Karpas-422 (cell line): ENCODE measurements at regions not wholly inside any gene's neighbourhood (a gene's known extent, or its start where the extent isn't known, plus 50 kb on each side); places are given as distances from the start of the nearest gene placed in this dataset.
A peak's percentile ranks its signal among the peaks of the same experiment; 100 is the strongest.

Experiments used
- DNase-seq: peaks from one replicate; pipeline ENCODE4 v3.0.0-alpha.2; 2015
- H2AFZ ChIP-seq: fragments of 200-600 bp; sonication (generic); 2 replicates; pipeline ENCODE4 v1.6.1; 2014; ENCODE audit warnings: antibody characterized with exemption, low read length, mixed read lengths
- H3K27ac ChIP-seq: fragments of 200-600 bp; sonication (generic); 2 replicates; pipeline ENCODE4 v1.5.1; 2014; ENCODE audit warnings: mild to moderate bottlenecking, low read length, moderate library complexity
- H3K27me3 ChIP-seq: fragments of 200-600 bp; sonication (generic); 2 replicates; pipeline ENCODE4 v1.6.1; 2014; ENCODE audit warnings: low read length, mixed read lengths
- H3K36me3 ChIP-seq: fragments of 200-600 bp; sonication (generic); 2 replicates; pipeline ENCODE4 v1.6.1; 2014; ENCODE audit warnings: low read length, mixed read lengths; ENCODE audit not compliant: insufficient read depth
- H3K4me1 ChIP-seq: fragments of 200-600 bp; sonication (generic); 2 replicates; pipeline ENCODE4 v1.6.1; 2014; ENCODE audit warnings: mild to moderate bottlenecking, low read length, mixed read lengths
- H3K4me2 ChIP-seq: fragments of 200-600 bp; sonication (generic); 2 replicates; pipeline ENCODE4 v1.6.1; 2014; ENCODE audit warnings: low read length, low read depth, mild to moderate bottlenecking; ENCODE audit not compliant: poor library complexity, severe bottlenecking
- H3K4me3 ChIP-seq: fragments of 200-600 bp; sonication (generic); 2 replicates; pipeline ENCODE4 v1.5.1; 2014; ENCODE audit warnings: mild to moderate bottlenecking, antibody characterized with exemption, low read length, mixed read lengths
- H3K79me2 ChIP-seq: fragments of 200-600 bp; sonication (generic); 2 replicates; pipeline ENCODE4 v1.6.1; 2014; ENCODE audit warnings: mild to moderate bottlenecking, low read length, mixed read lengths
- H3K9ac ChIP-seq: fragments of 200-600 bp; sonication (generic); 2 replicates; pipeline ENCODE4 v1.6.0; 2014; ENCODE audit warnings: low read length
- H3K9me2 ChIP-seq: fragments of 200-600 bp; sonication (generic), shearing (Covaris generic); replicated peaks from 2 replicates; pipeline ENCODE4 v1.6.0; 2014; ENCODE audit warnings: mild to moderate bottlenecking, low read length, moderate library complexity; ENCODE audit not compliant: insufficient read depth
- H3K9me3 ChIP-seq: fragments of 300-700, 200-600 bp; sonication (generic); 2 replicates; pipeline ENCODE4 v1.6.1; 2014; ENCODE audit warnings: low read length, mixed read lengths
- H4K20me1 ChIP-seq: fragments of 200-600 bp; sonication (generic); 2 replicates; pipeline ENCODE4 v1.6.1; 2014; ENCODE audit warnings: mild to moderate bottlenecking, antibody characterized with exemption, low read length, low read depth; ENCODE audit not compliant: insufficient read depth

DNA sequence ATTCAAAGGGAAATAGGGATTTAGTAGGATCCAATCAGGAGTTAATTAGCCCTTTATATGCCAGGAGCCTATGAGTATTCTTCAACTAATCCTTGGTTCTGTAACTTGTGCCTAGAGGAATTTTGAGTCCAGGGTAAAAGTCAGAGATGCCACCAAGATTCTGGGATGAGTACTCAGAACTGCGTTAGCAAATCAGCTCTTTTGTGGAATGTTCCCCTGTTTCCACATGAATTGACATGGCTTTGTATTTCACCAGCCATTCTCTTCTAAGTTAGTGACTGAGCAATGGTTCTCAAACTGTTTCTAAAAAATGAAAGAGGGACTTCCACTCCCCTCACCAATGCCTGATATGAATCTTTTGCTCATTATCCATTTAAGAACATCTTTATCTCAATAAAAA lies 508.7 kb downstream of the SOX2 start:
- DNase-seq = no peak
- Histone ChIP-seq H3K4me3 (no peak overlapping the region), H3K4me2 (no peak overlapping the region), H3K27me3 (no peaks in the 10 kb centered on the region), H3K9me2 (no peaks in the 10 kb centered on the region), H3K4me1 (peaks cover 2% of the 10 kb centered on the region; the same call in 1 of the 2 replicates), H3K27ac (no peak overlapping the region), H3K9ac (no peak overlapping the region), H3K79me2 (no peaks in the 10 kb centered on the region), H3K36me3 (no peaks in the 10 kb centered on the region), H3K9me3 (no peaks in the 10 kb centered on the region), H2AFZ (no peak overlapping the region), H4K20me1 (no peaks in the 10 kb centered on the region)

DNA sequence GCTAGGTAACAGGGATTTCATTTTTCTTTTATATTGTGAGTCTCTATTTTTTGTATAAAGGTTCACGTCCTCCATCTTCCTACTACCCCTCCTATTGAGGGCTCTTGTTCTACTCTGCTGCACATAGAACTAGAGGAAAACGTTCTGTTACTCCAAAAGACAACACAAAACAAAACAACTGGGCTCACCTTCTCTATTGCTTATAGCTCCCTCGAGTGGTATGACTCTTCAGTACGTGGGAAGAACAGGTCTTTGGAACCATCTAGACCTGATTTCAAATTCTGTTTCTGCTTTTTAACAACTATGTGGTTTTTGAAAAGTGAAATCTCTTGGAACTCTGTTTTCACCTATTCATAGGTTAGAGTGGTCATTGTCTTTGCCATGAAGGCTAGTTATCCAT lies 515.3 kb downstream of the SOX2 start:
- no peak for DNase-seq
- Histone ChIP-seq H3K9me3 (no peaks in the 10 kb centered on the region), H3K4me1 (no peaks in the 10 kb centered on the region), H3K27ac (no peak overlapping the region), H3K9ac (no peak overlapping the region), H3K79me2 (no peaks in the 10 kb centered on the region), H3K36me3 (no peaks in the 10 kb centered on the region), H4K20me1 (no peaks in the 10 kb centered on the region), H3K4me3 (no peak overlapping the region), H2AFZ (no peak overlapping the region), H3K27me3 (no peaks in the 10 kb centered on the region; the same call in 1 of the 2 replicates), H3K9me2 (no peaks in the 10 kb centered on the region), H3K4me2 (no peak overlapping the region)

DNA sequence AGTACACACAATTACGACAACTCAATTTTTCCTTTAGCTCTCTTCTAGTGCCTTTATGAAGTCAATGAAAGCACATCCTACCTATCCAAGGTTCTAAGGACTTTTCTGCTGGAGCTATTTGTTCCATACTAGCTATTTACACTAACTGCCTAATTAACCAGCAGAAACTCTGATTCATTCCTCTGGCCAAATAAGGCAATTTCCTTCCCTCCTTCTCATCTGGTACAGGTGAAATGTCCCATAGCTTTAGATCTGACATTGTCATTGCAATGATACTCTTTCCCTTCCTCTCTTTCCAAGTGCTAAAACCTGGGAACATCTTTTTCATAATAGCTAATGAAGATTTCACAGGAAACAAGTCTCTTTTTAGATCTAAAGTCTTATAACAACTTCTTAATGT lies 521.7 kb downstream of the SOX2 start:
- no peaks in the 10 kb centered on the region for H3K27me3 ChIP-seq

DNA sequence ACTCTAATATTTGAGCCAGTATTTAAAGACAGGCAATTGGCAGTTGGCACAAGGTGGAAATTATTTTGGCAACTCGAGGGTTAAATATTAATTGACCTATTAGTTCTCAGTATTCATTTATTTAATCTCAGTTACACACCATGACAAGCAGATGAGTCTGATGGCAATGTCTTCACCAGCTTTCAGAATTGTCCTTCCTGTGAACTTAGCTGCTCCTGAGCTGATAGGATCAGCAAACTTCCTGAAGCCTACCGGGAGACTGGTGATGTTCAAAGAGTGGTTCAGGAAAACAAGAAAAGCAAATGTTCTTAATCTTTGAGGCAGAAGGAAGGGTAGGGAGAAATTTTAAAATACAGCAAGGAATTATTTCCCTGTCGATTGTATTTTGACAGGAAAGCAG lies 522.2 kb downstream of the SOX2 start:
- Histone ChIP-seq H3K9ac (no peak overlapping the region), H3K27me3 (no peaks in the 10 kb centered on the region), H3K79me2 (no peaks in the 10 kb centered on the region), H3K4me2 (no peak overlapping the region), H3K27ac (no peak overlapping the region), H3K9me3 (no peaks in the 10 kb centered on the region), H3K9me2 (no peaks in the 10 kb centered on the region), H3K4me3 (no peak overlapping the region), H3K36me3 (no peaks in the 10 kb centered on the region), H3K4me1 (peaks cover 13% of the 10 kb centered on the region), H4K20me1 (no peaks in the 10 kb centered on the region), H2AFZ (no peak overlapping the region)
- DNase-seq = no peak

More for the DNA sequence above, 521.7 kb downstream of the SOX2 start:
- Histone ChIP-seq H4K20me1 (no peaks in the 10 kb centered on the region), H2AFZ (no peak overlapping the region), H3K9ac (no peak overlapping the region), H3K79me2 (no peaks in the 10 kb centered on the region), H3K36me3 (no peaks in the 10 kb centered on the region), H3K4me1 (peaks cover 13% of the 10 kb centered on the region), H3K9me2 (no peaks in the 10 kb centered on the region), H3K4me2 (no peak overlapping the region), H3K9me3 (no peaks in the 10 kb centered on the region), H3K27ac (no peak overlapping the region), H3K4me3 (no peak overlapping the region)
- DNase-seq = no peak

DNA sequence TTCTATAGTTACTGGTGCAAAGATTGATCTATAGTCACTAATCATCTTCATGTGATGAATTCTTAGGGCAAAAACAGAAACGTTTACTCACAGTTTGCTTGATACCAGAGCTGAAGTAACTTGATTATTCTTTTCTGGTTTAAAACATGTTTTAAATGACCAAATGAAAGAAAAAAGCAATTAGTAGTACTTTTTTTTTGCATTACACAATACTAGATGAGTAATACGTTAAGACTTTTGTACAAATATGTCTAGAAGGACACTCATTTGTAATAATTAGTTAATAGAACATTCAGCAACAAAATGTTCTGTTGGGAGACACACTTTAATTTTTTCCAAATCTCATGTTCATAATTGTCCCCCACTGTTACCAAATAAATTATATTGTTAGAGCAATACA lies 523.2 kb downstream of the SOX2 start:
- no peak for DNase-seq
- no peak overlapping the region for H3K4me3 ChIP-seq
- peaks cover 13% of the 10 kb centered on the region for H3K4me1 ChIP-seq
- no peaks in the 10 kb centered on the region for H3K9me3 ChIP-seq
- H3K79me2 ChIP-seq = no peaks in the 10 kb centered on the region
- H3K9me2 ChIP-seq = no peaks in the 10 kb centered on the region
- no peaks in the 10 kb centered on the region for H4K20me1 ChIP-seq
- no peak overlapping the region for H3K9ac ChIP-seq
- no peak overlapping the region for H3K27ac ChIP-seq
- H3K4me2 ChIP-seq = no peak overlapping the region
- no peaks in the 10 kb centered on the region for H3K36me3 ChIP-seq
- no peaks in the 10 kb centered on the region for H3K27me3 ChIP-seq
- H2AFZ ChIP-seq = no peak overlapping the region

DNA sequence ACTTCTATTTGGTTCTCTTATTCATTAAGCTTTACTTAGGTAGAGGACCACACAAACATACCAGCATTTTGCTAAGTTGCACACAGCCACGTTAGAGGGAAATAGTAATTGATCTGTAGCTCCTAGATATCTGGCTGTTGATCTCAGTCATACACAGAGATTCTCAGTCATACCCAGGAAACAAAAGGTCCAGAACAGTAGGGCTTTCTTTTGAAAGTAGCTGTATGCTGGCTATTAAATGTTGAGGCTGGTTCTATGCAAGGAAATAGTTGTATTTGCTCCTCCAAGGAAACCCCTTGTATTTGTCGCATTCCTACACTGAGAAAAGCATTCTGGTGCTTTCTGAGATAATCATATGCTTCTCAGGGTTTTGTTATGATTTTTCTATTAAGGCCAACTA lies 523.8 kb downstream of the SOX2 start:
- Histone ChIP-seq H3K9me3 (no peaks in the 10 kb centered on the region), H3K4me2 (no peak overlapping the region), H3K4me1 (peaks cover 13% of the 10 kb centered on the region), H3K9ac (no peak overlapping the region), H3K4me3 (no peak overlapping the region), H4K20me1 (no peaks in the 10 kb centered on the region), H3K79me2 (no peaks in the 10 kb centered on the region), H3K36me3 (no peaks in the 10 kb centered on the region), H3K27me3 (no peaks in the 10 kb centered on the region), H3K9me2 (no peaks in the 10 kb centered on the region), H2AFZ (no peak overlapping the region), H3K27ac (no peak overlapping the region)
- no peak for DNase-seq

DNA sequence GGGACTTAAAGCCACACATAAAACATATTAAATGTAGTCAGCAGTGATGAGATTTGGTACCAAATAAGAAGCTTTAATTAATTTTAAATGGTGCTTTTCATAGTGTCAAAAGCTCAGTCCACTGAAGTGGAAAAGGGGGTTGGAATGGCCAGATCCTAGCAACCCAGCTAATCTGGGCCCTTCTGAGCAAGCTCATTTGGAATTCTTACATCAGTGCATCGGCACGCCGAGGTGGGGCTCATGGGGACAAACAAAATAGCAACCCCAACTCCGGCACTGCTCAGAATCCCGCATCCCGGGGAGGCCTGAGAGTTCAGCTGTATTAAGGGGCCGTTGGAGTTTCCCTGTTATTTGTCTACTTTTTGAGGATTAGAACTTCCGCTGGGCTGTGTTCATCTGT lies 526.4 kb downstream of the SOX2 start:
- Histone ChIP-seq H2AFZ (no peak overlapping the region), H3K27ac (no peak overlapping the region), H3K9me2 (no peaks in the 10 kb centered on the region), H3K4me2 (no peak overlapping the region), H3K4me3 (no peak overlapping the region), H3K9ac (no peak overlapping the region), H3K79me2 (no peaks in the 10 kb centered on the region), H4K20me1 (no peaks in the 10 kb centered on the region), H3K9me3 (no peaks in the 10 kb centered on the region), H3K27me3 (no peaks in the 10 kb centered on the region), H3K4me1 (peaks cover 13% of the 10 kb centered on the region), H3K36me3 (no peaks in the 10 kb centered on the region)
- no peak for DNase-seq

DNA sequence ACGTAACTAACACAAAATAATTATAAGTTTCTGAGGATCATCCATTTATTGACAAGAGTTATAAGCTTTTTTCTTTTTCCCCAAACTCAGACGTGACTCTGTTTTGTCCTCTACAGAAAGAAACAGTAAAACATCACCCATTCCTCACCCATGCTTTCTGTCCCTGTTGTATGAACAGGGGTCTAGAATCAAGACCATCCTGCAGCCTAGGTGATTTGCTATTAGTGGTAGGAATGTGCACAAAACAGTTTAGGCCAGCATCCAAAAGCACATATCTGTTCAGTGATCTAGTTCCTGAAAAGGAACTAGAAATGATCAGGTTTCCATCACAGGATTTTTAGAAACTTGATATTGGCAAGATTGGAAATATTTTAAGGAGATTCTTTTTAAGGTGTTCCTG lies 527.6 kb downstream of the SOX2 start:
- Histone ChIP-seq H3K9ac (no peak overlapping the region), H3K4me2 (no peak overlapping the region), H3K4me3 (no peak overlapping the region), H3K27me3 (no peaks in the 10 kb centered on the region), H3K36me3 (no peaks in the 10 kb centered on the region), H2AFZ (0 out of 2 replicates have a peak overlapping the region, but pooled peaks have one; percentile 42), H3K4me1 (peaks cover 13% of the 10 kb centered on the region), H3K79me2 (no peaks in the 10 kb centered on the region), H4K20me1 (no peaks in the 10 kb centered on the region), H3K9me3 (no peaks in the 10 kb centered on the region), H3K9me2 (no peaks in the 10 kb centered on the region), H3K27ac (no peak overlapping the region)
- no peak for DNase-seq

DNA sequence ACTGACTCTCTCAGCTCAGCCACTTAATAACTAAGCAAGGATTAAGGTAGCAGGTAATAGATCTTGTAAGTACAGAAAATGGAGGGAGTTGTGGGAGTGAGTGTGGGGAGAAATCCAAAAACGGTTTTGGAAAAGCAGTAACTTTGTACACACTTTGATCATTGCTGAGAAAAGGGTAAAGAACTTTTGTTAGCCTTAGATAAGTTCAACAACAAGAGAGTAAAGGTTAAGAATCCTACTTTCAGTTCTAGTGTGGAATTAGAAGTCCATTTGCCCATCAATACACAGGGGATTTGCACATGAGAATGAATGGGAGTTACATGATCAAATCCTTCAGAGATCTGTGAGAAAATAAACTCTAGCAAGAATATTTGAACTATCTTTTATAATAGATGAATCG lies 528.7 kb downstream of the SOX2 start:
- Histone ChIP-seq H3K9me2 (no peaks in the 10 kb centered on the region), H3K36me3 (no peaks in the 10 kb centered on the region), H3K9me3 (no peaks in the 10 kb centered on the region), H3K79me2 (no peaks in the 10 kb centered on the region), H3K4me1 (peaks cover 13% of the 10 kb centered on the region), H4K20me1 (no peaks in the 10 kb centered on the region), H2AFZ (no peak overlapping the region), H3K27ac (no peak overlapping the region), H3K4me3 (no peak overlapping the region), H3K9ac (no peak overlapping the region), H3K4me2 (no peak overlapping the region), H3K27me3 (no peaks in the 10 kb centered on the region)
- DNase-seq = no peak
